ENCODE measurements at regions not wholly inside any gene's neighbourhood (a gene's known extent, or its start where the extent isn't known, plus 50 kb on each side); places are given as distances from the start of the nearest gene placed in this dataset.

DNA sequence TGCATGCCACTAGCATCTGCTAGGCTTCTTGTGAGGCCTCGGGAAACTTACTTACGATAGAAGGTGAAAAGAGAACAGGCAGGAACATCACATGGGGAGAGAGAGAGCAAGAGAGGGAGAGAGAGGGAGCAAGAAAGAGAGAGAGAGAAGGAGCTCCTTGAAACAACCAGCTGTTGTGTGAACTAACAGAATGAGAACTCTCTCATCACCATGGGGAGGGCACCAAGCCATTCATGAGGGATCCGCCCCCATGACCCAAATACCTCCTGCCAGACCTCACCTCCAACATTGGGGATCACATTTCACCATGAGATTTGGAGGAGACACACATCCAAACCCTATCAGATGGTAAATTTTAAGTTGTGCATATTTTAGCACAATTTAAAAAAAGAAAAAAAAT lies 1217.2 kb downstream of the TYW1 start:
- Histone ChIP-seq H3K4me2 (ENCODE audit: low read depth, low read length) (no peak overlapping the region), H3K4me3 (ENCODE audit: low read length) (no peak overlapping the region), H3K9me2 (replicated peaks; ENCODE audit: insufficient read depth, low read length) (no peaks in the 10 kb centered on the region), H3F3A (ENCODE audit: insufficient read depth, low read length) (no peaks in the 10 kb centered on the region), H3K79me2 (ENCODE audit: low read length) (no peaks in the 10 kb centered on the region), H3K9me3 (replicated peaks; ENCODE audit: insufficient read depth, low read length) (no peaks in the 10 kb centered on the region), H3K9ac (ENCODE audit: low read length) (no peak overlapping the region), H3K4me1 (ENCODE audit: low read length) (no peaks in the 10 kb centered on the region), H3K27me3 (replicated peaks; ENCODE audit: insufficient read depth, low read length) (no peaks in the 10 kb centered on the region), H4K20me1 (ENCODE audit: insufficient read depth, low read length) (no peaks in the 10 kb centered on the region), H3K27ac (ENCODE audit: low read length) (no peak overlapping the region), H3K36me3 (replicated peaks; ENCODE audit: insufficient read depth, low read length) (no peaks in the 10 kb centered on the region), H2AFZ (ENCODE audit: low read length) (no peak overlapping the region)
- no peak for TF ChIP-seq EZH2phosphoT487 (IDR thresholded peaks at IDR 0.05; ENCODE audit: low read length)
- TF ChIP-seq CTCF (IDR thresholded peaks at IDR 0.05; ENCODE audit: low read length): no peak
- TF ChIP-seq EZH2 (optimal IDR thresholded peaks at IDR 0.05; ENCODE audit: low read depth, low read length): no peak
- DNase-seq: no peak

DNA sequence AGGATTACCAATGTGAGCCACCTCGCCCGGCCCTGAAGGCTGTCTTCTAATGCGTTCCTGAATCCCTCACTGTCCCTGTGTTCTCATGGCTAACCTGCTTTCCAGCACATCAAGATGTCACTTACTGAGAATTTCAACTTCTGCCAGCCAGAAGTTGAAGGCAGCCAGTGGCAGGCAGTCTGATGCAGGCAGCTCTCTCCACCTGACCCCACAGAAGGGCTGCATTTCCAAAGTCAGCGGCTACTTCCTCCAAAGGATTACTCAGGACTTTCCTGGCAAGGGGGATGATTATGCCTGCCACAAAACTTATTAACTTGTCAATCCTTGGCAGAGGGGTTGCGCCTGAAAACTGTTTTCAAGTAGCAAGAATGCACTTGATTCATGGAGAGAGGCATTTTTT lies 1219.4 kb downstream of the TYW1 start:
- no peaks in the 10 kb centered on the region for H3K27me3 ChIP-seq (replicated peaks; ENCODE audit: insufficient read depth, low read length)
- no peaks in the 10 kb centered on the region for H3K4me1 ChIP-seq (ENCODE audit: low read length)
- H3K36me3 ChIP-seq (replicated peaks; ENCODE audit: insufficient read depth, low read length): no peaks in the 10 kb centered on the region
- H3K4me2 ChIP-seq (ENCODE audit: low read depth, low read length): no peak overlapping the region
- no peak overlapping the region for H3K4me3 ChIP-seq (ENCODE audit: low read length)
- no peaks in the 10 kb centered on the region for H4K20me1 ChIP-seq (ENCODE audit: insufficient read depth, low read length)
- DNase-seq: no peak
- no peaks in the 10 kb centered on the region for H3K9me3 ChIP-seq (replicated peaks; ENCODE audit: insufficient read depth, low read length)
- no peaks in the 10 kb centered on the region for H3F3A ChIP-seq (ENCODE audit: insufficient read depth, low read length)
- no peaks in the 10 kb centered on the region for H3K79me2 ChIP-seq (ENCODE audit: low read length)
- no peak overlapping the region for H3K9ac ChIP-seq (ENCODE audit: low read length)
- TF ChIP-seq CTCF (IDR thresholded peaks at IDR 0.05; ENCODE audit: low read length) (no peak), EZH2phosphoT487 (IDR thresholded peaks at IDR 0.05; ENCODE audit: low read length) (no peak), EZH2 (optimal IDR thresholded peaks at IDR 0.05; ENCODE audit: low read depth, low read length) (no peak)
- no peak overlapping the region for H3K27ac ChIP-seq (ENCODE audit: low read length)
- no peaks in the 10 kb centered on the region for H3K9me2 ChIP-seq (replicated peaks; ENCODE audit: insufficient read depth, low read length)
- H2AFZ ChIP-seq (ENCODE audit: low read length): no peak overlapping the region

DNA sequence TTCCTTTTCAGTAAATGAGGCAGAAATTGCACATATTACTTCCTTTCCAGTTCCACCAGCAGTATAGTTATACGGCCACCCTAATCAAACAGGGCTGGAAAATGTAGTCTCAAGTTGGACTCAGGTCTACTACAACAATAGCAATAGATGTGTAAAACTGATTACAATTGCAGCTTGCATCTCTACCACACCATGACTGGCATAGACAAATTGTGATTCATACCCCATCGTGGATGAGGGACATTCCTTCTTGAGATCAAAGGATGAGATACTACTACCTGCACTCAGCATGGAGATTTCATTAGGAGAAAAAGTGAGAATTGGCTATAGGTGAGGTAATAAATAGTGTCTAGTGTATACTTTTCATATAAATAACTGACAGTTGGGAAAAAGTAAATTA lies 1220.8 kb downstream of the TYW1 start:
- H4K20me1 ChIP-seq (ENCODE audit: insufficient read depth, low read length): no peaks in the 10 kb centered on the region

More for the DNA sequence above, 1220.8 kb downstream of the TYW1 start:
- Histone ChIP-seq H3K9me3 (replicated peaks; ENCODE audit: insufficient read depth, low read length) (no peaks in the 10 kb centered on the region), H3K9ac (ENCODE audit: low read length) (no peak overlapping the region), H3K9me2 (replicated peaks; ENCODE audit: insufficient read depth, low read length) (no peaks in the 10 kb centered on the region), H3K36me3 (replicated peaks; ENCODE audit: insufficient read depth, low read length) (no peaks in the 10 kb centered on the region), H3K27me3 (replicated peaks; ENCODE audit: insufficient read depth, low read length) (no peaks in the 10 kb centered on the region), H3K4me3 (ENCODE audit: low read length) (no peak overlapping the region), H3F3A (ENCODE audit: insufficient read depth, low read length) (no peaks in the 10 kb centered on the region), H2AFZ (ENCODE audit: low read length) (no peak overlapping the region), H3K79me2 (ENCODE audit: low read length) (no peaks in the 10 kb centered on the region), H3K4me2 (ENCODE audit: low read depth, low read length) (no peak overlapping the region), H3K4me1 (ENCODE audit: low read length) (no peaks in the 10 kb centered on the region), H3K27ac (ENCODE audit: low read length) (no peak overlapping the region)
- DNase-seq: no peak
- TF ChIP-seq EZH2 (optimal IDR thresholded peaks at IDR 0.05; ENCODE audit: low read depth, low read length) (no peak), CTCF (IDR thresholded peaks at IDR 0.05; ENCODE audit: low read length) (no peak), EZH2phosphoT487 (IDR thresholded peaks at IDR 0.05; ENCODE audit: low read length) (no peak)
